ENCODE measurements at regions not wholly inside any gene's neighbourhood (a gene's known extent, or its start where the extent isn't known, plus 50 kb on each side); places are given as distances from the start of the nearest gene placed in this dataset.

- TF ChIP-seq SRF (IDR thresholded peaks at IDR 0.05; ENCODE audit: low read depth) (no peak), EZH2 (IDR thresholded peaks at IDR 0.05) (no peak)
Observed at GRCh38 chr5:152523964-152524363, 118.9 kb upstream of the NMUR2 start.
